SU-DHL-6 (cell line): ENCODE measurements at regions not wholly inside any gene's neighbourhood (a gene's known extent, or its start where the extent isn't known, plus 50 kb on each side); places are given as distances from the start of the nearest gene placed in this dataset.

Experiments
- EZH2phosphoT487 ChIP-seq: fragments of 200-600 bp; sonication (generic), shearing (Covaris generic); conservative IDR thresholded peaks from 2 replicates; pipeline ENCODE4 v1.6.1; 2018; ENCODE audit warnings: mild to moderate bottlenecking, antibody characterized with exemption, low read length, moderate library complexity, mixed read lengths
- TF ChIP-seq, protein P1 (sequence below): fragments of 200-600 bp; sonication (generic); IDR thresholded peaks from one replicate; pipeline ENCODE4 v1.5.1; 2017; ENCODE audit warnings: antibody characterized with exemption, mild to moderate bottlenecking, low read length, moderate library complexity; ENCODE audit not compliant: insufficient read depth, poor library complexity, severe bottlenecking

DNA sequence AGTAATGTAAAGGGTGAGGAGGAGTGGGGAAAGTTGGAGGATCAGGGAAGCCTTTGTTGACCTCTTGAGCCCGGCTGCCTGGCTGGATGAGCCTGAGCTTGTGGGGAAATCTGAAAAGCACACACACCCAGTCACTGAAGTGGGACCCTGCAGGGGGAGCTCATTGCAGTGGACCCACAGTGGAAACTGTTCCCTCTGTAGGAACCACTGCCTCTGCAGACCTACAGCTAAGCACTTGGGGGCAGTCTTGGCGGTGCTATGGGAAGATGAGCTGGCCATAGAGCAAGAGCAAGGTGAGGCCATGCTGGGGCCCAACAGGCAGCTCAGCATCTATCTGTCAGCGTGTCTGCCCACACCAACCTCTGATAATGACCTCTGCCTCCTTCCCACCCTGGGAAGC, 294.8 kb downstream of the TSHZ3 start:
- TF ChIP-seq, protein P1, sequence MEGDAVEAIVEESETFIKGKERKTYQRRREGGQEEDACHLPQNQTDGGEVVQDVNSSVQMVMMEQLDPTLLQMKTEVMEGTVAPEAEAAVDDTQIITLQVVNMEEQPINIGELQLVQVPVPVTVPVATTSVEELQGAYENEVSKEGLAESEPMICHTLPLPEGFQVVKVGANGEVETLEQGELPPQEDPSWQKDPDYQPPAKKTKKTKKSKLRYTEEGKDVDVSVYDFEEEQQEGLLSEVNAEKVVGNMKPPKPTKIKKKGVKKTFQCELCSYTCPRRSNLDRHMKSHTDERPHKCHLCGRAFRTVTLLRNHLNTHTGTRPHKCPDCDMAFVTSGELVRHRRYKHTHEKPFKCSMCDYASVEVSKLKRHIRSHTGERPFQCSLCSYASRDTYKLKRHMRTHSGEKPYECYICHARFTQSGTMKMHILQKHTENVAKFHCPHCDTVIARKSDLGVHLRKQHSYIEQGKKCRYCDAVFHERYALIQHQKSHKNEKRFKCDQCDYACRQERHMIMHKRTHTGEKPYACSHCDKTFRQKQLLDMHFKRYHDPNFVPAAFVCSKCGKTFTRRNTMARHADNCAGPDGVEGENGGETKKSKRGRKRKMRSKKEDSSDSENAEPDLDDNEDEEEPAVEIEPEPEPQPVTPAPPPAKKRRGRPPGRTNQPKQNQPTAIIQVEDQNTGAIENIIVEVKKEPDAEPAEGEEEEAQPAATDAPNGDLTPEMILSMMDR = no peak
- TF ChIP-seq EZH2phosphoT487 = no peak
